ENCODE measurements at regions not wholly inside any gene's neighbourhood (a gene's known extent, or its start where the extent isn't known, plus 50 kb on each side); places are given as distances from the start of the nearest gene placed in this dataset.
"Not testable (repeated sequence)": the region's sequence is repeated elsewhere in the genome, so short reads cannot be mapped to it uniquely, and the experiment has no call there.

DNA sequence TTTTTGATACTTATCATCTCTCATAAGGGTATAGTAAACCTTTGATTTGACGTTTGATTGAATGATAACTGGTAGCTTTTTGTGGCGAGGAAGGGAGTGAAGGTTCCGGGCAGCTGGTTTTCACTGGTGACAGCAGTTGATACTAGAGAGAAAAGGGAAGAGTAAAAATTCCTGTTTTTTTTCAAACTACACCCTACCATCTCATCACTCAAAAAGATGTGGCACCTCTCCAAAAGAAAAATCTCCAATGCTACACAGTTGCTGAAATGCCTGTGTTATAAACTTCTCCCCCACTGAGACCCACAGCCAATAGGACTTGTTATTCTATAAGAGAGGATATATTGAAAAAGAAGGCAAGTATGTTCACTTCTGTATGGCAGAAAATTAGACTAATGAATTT lies 154.0 kb downstream of the MAIP1 start:
- no peak overlapping the region for H2AFZ ChIP-seq (ENCODE audit: low read length)
- H3K9me2 ChIP-seq (replicated peaks; ENCODE audit: insufficient read depth, low read length): no peaks in the 10 kb centered on the region
- no peak overlapping the region for H3K27ac ChIP-seq (ENCODE audit: low read length)
- H4K20me1 ChIP-seq (ENCODE audit: insufficient read depth, low read length): no peaks in the 10 kb centered on the region
- H3K79me2 ChIP-seq (ENCODE audit: low read length): no peaks in the 10 kb centered on the region
- no peak for DNase-seq
- H3K9ac ChIP-seq (ENCODE audit: low read length): no peak overlapping the region
- no peak for TF ChIP-seq EZH2phosphoT487 (IDR thresholded peaks at IDR 0.05; ENCODE audit: low read length)
- TF ChIP-seq, protein P1, sequence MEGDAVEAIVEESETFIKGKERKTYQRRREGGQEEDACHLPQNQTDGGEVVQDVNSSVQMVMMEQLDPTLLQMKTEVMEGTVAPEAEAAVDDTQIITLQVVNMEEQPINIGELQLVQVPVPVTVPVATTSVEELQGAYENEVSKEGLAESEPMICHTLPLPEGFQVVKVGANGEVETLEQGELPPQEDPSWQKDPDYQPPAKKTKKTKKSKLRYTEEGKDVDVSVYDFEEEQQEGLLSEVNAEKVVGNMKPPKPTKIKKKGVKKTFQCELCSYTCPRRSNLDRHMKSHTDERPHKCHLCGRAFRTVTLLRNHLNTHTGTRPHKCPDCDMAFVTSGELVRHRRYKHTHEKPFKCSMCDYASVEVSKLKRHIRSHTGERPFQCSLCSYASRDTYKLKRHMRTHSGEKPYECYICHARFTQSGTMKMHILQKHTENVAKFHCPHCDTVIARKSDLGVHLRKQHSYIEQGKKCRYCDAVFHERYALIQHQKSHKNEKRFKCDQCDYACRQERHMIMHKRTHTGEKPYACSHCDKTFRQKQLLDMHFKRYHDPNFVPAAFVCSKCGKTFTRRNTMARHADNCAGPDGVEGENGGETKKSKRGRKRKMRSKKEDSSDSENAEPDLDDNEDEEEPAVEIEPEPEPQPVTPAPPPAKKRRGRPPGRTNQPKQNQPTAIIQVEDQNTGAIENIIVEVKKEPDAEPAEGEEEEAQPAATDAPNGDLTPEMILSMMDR (IDR thresholded peaks at IDR 0.05; ENCODE audit: low read length): no peak
- no peak for TF ChIP-seq EZH2 (optimal IDR thresholded peaks at IDR 0.05; ENCODE audit: low read depth, low read length)
- H3K4me2 ChIP-seq (ENCODE audit: low read depth, low read length): no peak overlapping the region
- no peaks in the 10 kb centered on the region for H3K27me3 ChIP-seq (replicated peaks; ENCODE audit: insufficient read depth, low read length)
- no peaks in the 10 kb centered on the region for H3K36me3 ChIP-seq (replicated peaks; ENCODE audit: insufficient read depth, low read length)
- no peaks in the 10 kb centered on the region for H3K4me1 ChIP-seq (ENCODE audit: low read length)
- no peaks in the 10 kb centered on the region for H3K9me3 ChIP-seq (replicated peaks; ENCODE audit: insufficient read depth, low read length)
- no peaks in the 10 kb centered on the region for H3F3A ChIP-seq (ENCODE audit: insufficient read depth, low read length)
- no peak overlapping the region for H3K4me3 ChIP-seq (ENCODE audit: low read length)

DNA sequence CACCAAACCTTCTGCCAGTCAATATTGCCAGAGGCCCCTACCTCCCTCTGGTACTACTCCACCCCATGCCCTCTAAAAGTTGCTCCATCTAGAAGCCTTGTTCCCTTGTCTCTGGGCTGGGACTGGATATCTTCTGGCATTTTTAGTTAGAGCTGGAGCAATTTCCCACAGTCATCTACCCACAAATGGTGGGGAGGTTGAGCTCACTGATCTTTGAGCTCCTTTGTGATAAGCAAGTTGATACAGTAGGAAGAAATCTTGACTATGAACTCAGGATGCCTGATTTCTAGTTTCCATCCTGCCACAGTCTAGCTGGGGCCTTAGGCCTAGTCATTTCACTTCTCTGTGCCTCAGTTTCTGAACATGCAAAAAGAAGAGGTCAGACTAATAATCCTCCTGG lies 155.0 kb downstream of the MAIP1 start:
- H3K4me2 ChIP-seq (ENCODE audit: low read depth, low read length): no peak overlapping the region
- no peak overlapping the region for H3K27ac ChIP-seq (ENCODE audit: low read length)
- H3K9ac ChIP-seq (ENCODE audit: low read length): no peak overlapping the region
- H3K4me3 ChIP-seq (ENCODE audit: low read length): no peak overlapping the region
- H3K9me3 ChIP-seq (replicated peaks; ENCODE audit: insufficient read depth, low read length): no peaks in the 10 kb centered on the region
- TF ChIP-seq EZH2 (optimal IDR thresholded peaks at IDR 0.05; ENCODE audit: low read depth, low read length): no peak
- TF ChIP-seq, protein P1 (IDR thresholded peaks at IDR 0.05; ENCODE audit: low read length): no peak
- TF ChIP-seq EZH2phosphoT487 (IDR thresholded peaks at IDR 0.05; ENCODE audit: low read length): no peak
- H4K20me1 ChIP-seq (ENCODE audit: insufficient read depth, low read length): no peaks in the 10 kb centered on the region
- H2AFZ ChIP-seq (ENCODE audit: low read length): no peak overlapping the region
- H3K36me3 ChIP-seq (replicated peaks; ENCODE audit: insufficient read depth, low read length): no peaks in the 10 kb centered on the region
- H3K79me2 ChIP-seq (ENCODE audit: low read length): no peaks in the 10 kb centered on the region
- no peaks in the 10 kb centered on the region for H3K4me1 ChIP-seq (ENCODE audit: low read length)
- no peaks in the 10 kb centered on the region for H3K27me3 ChIP-seq (replicated peaks; ENCODE audit: insufficient read depth, low read length)
- H3K9me2 ChIP-seq (replicated peaks; ENCODE audit: insufficient read depth, low read length): no peaks in the 10 kb centered on the region
- no peaks in the 10 kb centered on the region for H3F3A ChIP-seq (ENCODE audit: insufficient read depth, low read length)
- no peak for DNase-seq

DNA sequence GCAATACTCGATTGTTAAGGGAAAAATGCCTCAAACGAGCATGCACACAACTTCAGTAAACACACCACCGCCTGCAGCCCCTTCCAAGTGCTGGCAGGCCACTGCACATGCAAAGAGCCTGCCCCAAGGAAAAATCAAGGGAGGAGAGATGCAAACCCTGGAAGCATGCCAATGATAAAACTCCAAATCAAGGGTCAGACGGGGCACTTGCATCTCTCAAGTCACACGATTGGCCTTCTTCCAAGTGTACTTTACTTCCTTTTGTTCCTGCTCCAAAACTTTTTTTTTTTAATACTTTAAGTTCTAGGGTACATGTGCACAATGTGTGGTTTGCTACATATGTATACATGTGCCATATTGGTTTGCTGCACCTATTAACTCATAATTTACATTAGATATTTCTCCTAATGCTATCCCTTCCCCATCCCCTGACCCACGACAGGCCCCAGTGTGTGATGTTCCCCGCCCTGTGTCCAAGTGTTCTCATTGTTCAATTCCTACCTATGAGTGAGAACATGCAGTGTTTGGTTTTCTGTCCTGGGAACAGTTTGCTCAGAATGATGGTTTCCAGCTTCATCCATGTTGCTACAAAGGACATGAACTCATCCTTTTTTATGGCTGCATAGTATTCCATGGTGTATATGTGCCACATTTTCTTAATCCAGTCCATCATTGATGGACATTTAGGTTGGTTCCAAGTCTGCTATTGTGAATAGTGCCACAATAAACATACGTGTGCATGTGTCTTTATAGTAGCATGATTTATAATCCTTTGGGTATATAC lies 157.8 kb downstream of the MAIP1 start:
- H3K27ac ChIP-seq (ENCODE audit: low read length); H3K9me3 ChIP-seq (replicated peaks; ENCODE audit: insufficient read depth, low read length); H3K9ac ChIP-seq (ENCODE audit: low read length); H3K4me3 ChIP-seq (ENCODE audit: low read length); H3K4me2 ChIP-seq (ENCODE audit: low read depth, low read length); DNase-seq; H3K9me2 ChIP-seq (replicated peaks; ENCODE audit: insufficient read depth, low read length); H3K27me3 ChIP-seq (replicated peaks; ENCODE audit: insufficient read depth, low read length); H3K36me3 ChIP-seq (replicated peaks; ENCODE audit: insufficient read depth, low read length); H3K4me1 ChIP-seq (ENCODE audit: low read length); H2AFZ ChIP-seq (ENCODE audit: low read length); H3F3A ChIP-seq (ENCODE audit: insufficient read depth, low read length); H3K79me2 ChIP-seq (ENCODE audit: low read length); H4K20me1 ChIP-seq (ENCODE audit: insufficient read depth, low read length): not testable (repeated sequence)

DNA sequence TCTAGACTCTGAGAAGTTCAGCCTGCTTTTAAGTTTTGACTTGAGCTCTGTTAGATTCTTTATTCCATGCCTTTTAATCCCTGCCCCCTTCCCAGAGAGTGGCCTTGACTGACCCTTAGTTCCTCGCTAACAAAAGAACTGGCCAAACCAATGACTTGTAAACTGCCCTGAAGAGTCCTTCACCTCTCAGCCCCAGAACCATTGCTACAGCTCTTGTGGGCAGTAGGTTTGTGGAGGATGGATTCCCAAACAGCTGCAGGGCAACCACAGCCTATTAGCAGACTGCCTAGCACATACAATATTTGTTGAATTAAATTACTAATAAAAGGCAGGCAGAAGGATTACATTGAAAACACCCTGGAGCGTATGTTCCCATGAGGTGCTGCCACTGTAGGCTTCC lies 163.9 kb downstream of the MAIP1 start:
- no peaks in the 10 kb centered on the region for H3K36me3 ChIP-seq (replicated peaks; ENCODE audit: insufficient read depth, low read length)
- TF ChIP-seq EZH2phosphoT487 (IDR thresholded peaks at IDR 0.05; ENCODE audit: low read length): no peak
- TF ChIP-seq, protein P1 (IDR thresholded peaks at IDR 0.05; ENCODE audit: low read length): no peak
- TF ChIP-seq EZH2 (optimal IDR thresholded peaks at IDR 0.05; ENCODE audit: low read depth, low read length): no peak
- no peaks in the 10 kb centered on the region for H3F3A ChIP-seq (ENCODE audit: insufficient read depth, low read length)
- H3K4me3 ChIP-seq (ENCODE audit: low read length): no peak overlapping the region
- no peak overlapping the region for H2AFZ ChIP-seq (ENCODE audit: low read length)
- DNase-seq: no peak
- no peaks in the 10 kb centered on the region for H3K27me3 ChIP-seq (replicated peaks; ENCODE audit: insufficient read depth, low read length)
- no peaks in the 10 kb centered on the region for H3K4me1 ChIP-seq (ENCODE audit: low read length)
- no peak overlapping the region for H3K27ac ChIP-seq (ENCODE audit: low read length)
- H3K4me2 ChIP-seq (ENCODE audit: low read depth, low read length): no peak overlapping the region
- no peaks in the 10 kb centered on the region for H4K20me1 ChIP-seq (ENCODE audit: insufficient read depth, low read length)
- H3K79me2 ChIP-seq (ENCODE audit: low read length): no peaks in the 10 kb centered on the region
- no peaks in the 10 kb centered on the region for H3K9me2 ChIP-seq (replicated peaks; ENCODE audit: insufficient read depth, low read length)
- no peak overlapping the region for H3K9ac ChIP-seq (ENCODE audit: low read length)
- no peaks in the 10 kb centered on the region for H3K9me3 ChIP-seq (replicated peaks; ENCODE audit: insufficient read depth, low read length)
